GM18519 (cell line): ENCODE measurements at regions not wholly inside any gene's neighbourhood (a gene's known extent, or its start where the extent isn't known, plus 50 kb on each side); places are given as distances from the start of the nearest gene placed in this dataset.
"Not testable (repeated sequence)": the region's sequence is repeated elsewhere in the genome, so short reads cannot be mapped to it uniquely, and the experiment has no call there.

Experiments
- ATAC-seq: cut with Tn5 transposase; IDR thresholded peaks from one replicate; pipeline ENCODE4 v1.9.1; 2021; ENCODE audit warnings: mild to moderate bottlenecking, moderate library complexity; ENCODE audit not compliant: unreplicated experiment, low FRiP score

DNA sequence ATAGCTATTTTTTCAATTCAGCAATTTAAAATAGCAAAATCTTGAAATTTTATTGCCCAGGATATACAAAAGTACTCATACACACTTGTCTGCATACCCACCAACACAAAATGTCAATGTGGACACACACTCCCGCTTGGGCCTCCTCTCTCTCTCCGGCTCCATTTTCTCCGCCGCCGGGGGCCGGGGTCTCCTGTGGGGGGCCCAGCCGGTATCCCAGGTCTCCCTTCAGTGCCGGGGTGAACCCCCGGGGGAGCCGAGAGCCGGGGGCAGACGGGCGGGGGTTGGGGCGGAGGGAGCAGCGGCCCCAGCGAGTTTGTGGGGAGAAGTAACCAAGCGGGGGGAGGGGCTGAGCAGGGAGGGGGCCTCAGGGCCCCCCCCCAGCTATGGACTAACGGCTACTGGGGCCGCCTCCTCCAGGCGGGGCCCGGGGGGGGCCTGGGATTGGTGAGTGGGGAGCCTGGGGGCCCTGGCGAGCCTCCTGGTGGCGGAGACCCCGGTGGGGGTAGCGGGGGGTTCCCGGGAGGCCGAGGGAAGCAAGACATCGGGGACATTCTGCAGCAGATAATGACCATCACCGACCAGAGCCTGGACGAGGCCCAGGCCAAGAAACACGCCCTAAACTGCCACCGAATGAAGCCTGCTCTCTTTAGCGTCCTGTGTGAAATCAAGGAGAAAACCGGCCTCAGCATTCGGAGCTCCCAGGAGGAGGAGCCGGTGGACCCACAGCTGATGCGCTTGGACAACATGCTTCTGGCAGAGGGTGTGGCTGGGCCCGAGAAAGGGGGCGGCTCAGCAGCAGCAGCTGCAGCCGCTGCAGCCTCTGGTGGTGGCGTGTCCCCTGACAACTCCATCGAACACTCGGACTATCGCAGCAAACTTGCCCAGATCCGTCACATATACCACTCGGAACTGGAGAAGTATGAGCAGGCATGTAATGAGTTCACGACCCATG is 56.6 kb downstream of the CHST2 start:
- ATAC-seq: not testable (repeated sequence)

DNA sequence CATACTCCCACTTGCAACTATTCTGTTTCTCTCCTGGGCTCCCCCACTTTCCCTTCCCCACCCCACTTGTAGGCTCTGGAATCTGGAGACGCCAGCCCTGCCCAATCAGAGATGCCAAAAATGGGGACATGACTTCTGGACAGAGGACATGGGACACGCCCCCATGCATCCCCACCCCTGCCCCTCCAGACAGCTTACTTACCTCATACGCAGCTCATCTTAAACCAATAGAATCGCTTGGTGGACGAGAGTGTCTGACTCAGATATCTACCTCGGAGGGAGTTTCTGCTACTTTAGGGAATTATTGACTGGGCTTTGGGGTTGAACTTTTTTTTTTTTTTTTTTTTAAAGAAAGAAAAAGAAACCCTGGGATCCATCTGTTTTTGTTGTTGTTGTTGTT is 58.4 kb downstream of the CHST2 start:
- ATAC-seq: not testable (repeated sequence)

DNA sequence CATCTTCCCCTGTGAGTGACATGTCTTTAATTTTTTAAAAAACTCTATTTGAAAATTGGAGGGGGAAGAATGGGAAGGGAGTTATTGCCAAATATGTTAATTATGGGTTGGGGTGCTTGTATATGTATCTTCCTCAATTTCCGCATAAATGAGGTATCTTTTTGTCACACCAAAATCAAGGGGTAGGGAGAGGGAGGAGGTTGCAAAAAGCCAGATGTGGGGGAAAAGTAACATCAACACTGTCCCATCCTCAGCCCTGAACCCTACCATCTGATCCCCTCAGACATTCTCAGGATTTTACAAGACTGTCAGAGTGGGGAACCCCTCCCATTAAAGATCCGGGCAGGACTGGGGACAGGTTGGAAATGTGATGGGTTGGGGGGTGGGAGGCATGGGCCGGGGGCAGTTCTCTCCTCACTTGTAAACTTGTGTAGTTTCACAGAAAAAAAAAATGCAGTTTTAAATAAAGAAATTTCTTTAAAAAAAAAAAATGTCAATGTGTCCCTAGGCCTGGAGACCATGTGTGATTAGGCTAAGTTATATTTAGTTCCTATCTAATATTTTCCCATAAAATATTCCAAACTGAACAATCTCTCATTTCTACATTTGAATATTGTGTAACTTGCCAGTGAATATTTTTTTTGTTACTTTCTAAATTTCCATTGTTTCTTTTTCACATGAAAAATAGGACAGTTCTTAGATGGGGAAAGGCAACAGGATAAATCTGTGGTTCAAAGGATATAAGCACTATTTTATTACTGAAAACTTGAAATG is 59.4 kb downstream of the CHST2 start:
- not testable (repeated sequence) for ATAC-seq

DNA sequence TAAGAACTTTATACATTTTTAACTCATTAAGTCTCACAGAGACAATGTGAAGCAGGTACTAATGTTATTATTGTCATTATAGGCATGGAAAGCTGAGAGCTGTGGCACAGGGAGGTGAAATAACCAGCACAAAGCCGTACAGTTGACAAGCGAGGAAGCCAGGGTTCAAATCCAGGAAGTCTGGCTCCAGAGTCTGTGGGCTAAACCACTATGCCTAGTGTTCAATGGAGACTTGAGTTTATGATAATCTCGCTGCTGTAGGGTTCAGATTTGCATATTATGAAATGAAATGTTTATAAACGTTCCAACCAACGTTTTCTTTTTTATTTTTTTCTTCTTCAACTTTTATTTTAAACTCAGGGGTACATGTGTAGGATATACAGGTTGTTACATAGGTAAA is 60.0 kb downstream of the CHST2 start:
- ATAC-seq: no peak

DNA sequence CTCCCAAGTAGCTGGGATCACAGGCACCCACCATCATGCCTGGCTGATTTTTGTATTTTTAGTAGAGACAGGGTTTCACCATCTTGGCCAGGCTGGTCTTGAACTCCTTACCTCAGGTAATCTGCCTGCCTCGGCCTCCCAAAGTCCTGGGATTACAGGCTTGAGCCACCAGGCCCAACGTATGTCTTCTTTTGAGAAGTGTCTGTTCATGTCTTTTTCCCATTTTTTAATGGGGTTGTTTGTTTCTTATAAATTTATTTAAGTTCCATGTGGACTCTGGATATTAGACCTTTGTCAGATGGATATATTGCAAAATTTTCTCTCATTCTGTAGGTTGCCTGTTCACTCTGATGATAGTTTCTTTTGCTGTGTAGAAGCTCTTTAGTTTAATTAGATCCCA is 61.3 kb downstream of the CHST2 start:
- ATAC-seq: not testable (repeated sequence)

DNA sequence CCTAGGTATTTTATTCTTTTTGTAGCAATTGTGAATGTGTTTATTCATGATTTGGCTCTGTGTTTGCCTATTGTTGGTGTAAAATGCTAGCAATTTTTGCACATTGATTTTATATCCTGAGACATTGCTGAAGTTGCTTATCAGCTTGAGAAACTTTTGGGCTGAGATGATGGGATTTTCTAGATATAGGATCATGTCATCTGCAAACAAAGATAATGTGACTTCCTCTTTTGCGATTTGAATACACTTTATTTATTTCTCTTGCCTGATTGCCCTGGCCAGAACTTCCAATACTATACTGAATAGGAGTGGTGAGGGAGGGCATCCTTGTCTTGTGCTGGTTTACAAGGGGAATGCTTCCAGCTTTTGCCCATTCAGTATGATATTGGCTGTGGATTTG is 62.4 kb downstream of the CHST2 start:
- ATAC-seq: not testable (repeated sequence)

DNA sequence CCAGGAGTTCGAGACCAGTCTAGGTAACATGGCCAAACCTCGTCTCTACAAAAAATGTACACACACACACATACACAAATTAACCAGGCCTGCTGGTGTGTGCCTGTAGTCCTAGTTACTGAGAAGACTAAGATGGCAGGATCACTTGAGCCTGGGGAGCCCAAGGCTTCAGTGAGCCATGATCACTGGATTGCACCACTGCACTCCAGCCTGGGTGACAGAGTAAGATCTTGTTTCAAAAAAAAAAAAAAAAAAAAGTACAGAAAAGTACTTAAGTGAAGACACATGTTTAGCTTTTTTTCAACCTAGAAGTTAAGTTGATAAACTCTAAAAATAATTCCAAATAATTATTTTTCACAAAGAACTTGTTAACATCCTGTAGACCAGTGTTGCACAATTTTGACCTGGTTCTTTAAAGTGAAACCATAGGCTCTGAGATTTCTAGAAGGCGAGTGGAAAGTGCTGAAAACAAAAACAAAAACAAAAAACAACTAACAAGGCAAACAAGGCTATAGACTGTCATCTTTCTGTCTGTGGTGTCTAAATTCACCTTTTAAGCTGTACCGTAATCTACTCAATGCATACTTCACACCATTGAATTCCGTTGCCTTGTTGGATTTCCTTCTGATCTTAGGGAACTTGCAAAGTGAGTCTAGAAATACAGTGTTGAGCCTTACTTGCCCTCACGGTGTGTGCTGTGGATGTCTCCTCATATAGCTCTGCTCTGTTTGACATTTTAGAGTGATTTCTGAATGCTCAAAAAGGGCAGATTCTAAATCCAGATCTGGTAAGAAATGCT is 63.5 kb downstream of the CHST2 start:
- no peak for ATAC-seq

DNA sequence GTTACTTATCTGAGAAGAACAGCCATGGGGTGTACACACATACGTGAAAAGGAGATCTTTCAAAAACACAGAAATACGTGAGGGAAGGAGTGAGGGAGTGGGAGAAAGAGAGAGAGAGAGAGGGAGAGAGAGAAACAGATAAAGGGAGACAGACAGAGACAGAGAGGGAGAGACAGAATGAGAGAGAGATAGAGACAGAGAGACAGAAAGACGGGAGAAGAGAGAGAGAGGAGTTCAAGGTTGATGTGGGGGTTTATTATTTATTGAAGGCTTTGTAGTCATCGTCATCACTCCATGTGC is 64.0 kb downstream of the CHST2 start:
- no peak for ATAC-seq

DNA sequence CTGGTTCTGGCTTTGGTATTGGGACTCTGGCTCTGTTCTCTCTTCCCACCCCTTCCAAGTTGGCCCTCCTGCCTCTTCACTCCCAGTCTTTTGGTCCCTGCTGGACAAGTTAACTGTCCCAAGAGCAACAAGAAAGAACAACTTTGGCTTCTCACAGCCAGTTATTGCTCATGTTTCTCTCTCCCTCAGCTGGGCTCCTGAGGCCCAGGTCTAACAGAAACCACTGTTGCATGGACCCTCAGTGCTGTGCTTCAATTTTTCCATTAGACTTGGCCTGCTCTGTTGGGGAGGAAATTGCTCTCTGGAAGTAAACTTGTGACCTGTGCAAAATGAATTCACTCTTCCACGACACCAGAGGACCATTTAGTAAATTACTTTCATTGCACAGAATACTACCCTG is 64.5 kb downstream of the CHST2 start:
- no peak for ATAC-seq

DNA sequence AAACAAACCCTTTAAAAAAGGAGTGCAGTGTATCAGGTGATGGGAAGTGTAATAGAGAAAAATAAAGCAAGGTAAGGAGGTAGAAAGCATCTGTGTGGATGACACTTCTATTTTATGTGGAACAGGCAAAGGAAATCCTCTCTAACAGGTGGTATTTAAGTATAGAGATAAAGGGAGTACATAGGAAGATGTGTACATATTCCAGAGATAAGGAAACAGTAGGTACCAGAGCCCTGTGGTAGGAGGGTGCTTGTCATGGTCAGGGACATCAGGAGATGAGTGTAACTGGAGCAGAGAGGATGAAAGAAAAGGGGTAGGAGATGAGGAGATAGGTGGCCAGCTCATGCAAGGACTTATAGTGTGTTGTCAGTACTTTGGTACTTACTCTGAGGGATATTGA is 65.8 kb downstream of the CHST2 start:
- ATAC-seq: no peak

DNA sequence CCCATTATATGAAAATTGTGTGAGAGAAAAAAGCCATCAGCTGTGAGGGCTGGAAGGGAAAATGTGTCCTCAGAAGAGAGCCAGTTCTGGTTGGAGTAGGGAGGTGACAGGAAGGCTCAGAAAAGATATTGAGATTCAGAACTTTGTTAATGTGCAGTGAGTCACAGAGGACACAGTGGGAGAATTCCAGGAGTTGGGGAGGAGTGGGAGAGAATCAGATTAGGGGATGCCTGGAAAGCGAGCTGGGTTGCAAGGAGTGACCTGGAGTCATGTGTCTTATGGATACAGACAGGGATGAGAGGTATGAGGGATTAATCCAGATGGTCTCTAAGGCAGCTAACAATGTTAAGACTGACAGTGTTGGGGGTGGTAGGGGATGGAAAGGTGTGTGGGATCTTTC is 67.5 kb downstream of the CHST2 start:
- no peak for ATAC-seq

DNA sequence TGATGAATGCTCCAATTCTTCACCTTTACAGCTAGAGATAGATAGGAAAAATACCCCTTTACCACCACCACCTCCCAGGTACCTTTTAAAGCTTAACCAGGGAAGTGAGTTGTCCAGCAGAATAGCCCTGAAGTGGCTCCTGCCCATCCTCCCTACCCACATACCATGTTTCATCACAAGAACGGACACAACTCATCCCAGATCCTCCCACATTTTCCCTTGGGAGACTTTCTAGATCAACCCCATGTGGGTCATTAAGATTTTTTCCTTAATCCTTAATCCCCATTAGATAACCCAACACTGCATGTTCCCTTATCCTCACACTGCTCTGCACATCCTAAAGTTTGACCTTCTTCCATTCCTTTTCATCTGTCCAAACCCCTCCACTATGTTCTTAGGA is 69.3 kb downstream of the CHST2 start:
- ATAC-seq: no peak

DNA sequence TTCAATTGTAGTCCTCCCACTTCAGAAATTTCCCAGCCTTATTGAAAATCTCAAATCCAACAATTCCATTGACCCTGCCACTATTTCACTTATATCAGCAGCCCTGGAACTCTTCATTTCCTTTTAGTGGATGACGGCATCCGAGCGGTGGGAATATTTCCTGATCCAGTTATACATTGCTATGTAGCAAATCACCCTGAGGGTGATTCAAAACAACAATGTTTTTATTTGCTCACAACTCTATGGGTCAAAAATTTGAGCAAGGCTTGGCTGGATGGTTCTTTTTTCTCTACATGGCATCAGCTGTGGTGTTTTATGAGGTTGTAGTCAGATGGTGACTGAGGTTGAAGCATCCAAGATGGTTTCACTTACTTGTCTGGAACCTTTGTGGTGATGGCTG is 70.5 kb downstream of the CHST2 start:
- ATAC-seq: no peak

DNA sequence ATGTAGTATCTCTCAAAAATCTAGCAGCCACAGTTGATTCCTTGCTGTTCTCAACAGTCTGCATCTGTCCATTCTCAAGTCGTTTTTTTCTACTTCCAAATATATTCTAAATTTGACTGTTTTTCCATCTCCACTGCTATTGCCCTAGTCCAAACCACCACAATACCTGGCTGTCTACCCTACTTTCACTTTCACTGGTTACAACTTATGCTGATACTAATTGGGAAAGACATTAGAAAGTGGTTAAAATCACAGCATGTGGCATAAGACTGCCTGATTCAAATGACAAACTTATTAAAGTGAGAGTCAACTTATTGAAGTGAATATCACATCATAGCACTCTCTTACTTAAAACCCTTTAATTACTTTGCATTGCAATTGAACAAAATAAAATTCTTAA is 72.6 kb downstream of the CHST2 start:
- ATAC-seq: no peak

DNA sequence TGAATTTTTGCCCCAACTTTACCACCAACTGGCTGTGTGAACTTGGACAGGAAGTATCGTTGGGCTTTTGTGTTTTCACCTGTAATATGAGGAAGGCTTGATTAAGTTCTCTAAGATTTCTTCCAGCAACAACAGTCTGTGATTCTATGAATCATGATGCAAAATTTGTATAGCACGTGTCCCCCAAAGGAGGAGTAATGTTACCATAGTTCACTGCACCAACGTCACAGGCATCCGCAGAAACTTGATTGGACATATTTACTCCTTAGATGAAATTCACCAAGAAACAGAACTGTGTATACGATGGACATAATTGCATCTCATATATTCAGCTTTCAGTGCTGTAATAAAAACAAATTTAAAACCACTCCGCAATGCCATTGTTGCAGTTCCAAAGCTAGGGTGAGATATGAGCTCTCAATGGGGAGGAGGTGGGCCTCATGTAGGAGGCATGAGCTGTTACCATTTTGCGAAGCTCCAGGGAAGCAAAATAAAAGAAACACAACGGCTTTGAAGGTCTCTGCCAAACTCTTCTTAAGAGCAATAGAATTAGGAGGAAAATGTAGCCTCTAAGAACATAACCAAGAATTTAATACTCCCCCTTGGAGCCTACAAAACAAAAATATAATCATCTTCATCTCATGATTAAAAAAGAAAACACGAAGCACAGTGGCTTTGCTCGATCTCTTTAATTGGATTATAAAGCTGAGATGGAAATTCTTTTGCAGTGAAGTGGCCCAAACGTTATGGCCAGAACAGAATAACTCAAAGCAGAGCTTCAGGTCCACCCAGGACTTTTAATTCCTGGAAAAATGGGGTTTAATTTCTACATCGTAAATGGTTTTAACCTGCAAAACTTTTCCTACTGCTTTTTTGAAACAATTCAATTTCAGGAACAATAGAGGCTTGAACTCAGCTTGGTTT is 80.7 kb downstream of the CHST2 start:
- no peak for ATAC-seq

DNA sequence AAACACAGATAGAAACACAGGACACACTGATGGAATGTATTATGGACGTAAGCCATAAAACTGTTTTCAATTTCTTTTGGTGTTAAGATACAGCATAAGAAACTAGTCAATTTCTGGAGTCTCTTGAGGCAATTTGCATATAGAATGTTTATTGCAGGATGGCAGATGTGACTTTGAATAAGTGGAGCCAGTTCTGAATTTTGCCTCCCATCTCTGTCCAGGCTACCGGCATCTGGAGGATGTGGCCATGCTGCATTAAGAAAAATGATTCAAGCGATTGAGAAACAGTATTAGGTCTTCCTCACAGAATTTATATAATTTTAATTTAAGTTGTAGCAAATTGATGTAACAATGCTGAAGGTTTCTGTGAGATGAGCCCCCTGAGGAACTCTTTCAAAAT is 81.5 kb downstream of the CHST2 start:
- no peak for ATAC-seq

DNA sequence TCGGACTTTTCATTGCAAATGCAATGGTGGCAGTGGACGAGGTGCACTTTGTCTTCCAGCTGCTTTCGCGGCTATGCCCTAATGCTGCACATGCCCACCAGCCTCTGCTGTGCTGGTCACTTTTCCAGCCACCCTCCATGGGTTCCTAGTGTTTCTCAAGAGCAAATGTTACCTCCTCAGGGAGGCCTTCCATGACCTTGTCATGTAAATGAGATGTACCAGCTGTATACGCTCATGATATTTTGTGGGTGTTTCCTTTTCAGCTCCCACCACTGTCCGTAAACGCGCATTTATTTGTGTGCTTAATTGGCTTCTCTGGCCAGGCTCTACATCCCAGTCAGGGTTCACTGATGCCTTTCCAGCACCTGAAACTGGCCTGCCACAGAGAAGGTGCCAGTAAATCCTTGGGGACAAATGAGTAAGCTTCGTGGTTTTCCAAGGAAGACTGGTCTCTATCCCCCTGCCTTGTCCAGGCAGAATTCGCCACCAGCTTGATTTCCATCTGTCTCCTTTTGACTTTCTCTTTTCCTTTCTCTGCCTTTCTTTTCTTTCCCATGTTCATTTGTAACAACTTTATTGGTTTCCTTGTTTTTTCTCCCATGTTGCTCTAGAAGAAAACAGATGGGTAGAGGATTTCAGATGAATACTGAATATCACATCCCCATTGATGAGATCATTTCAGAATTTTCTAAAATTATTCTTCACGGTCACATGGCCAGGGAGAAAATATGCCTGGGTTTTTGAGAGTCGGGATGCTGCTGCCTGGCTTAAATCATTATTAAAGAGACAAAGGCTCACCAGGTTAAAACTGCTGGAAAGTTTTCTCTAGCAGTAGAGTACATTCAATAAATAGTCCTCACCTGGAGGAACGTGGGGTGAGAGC is 82.5 kb downstream of the CHST2 start:
- ATAC-seq: no peak

DNA sequence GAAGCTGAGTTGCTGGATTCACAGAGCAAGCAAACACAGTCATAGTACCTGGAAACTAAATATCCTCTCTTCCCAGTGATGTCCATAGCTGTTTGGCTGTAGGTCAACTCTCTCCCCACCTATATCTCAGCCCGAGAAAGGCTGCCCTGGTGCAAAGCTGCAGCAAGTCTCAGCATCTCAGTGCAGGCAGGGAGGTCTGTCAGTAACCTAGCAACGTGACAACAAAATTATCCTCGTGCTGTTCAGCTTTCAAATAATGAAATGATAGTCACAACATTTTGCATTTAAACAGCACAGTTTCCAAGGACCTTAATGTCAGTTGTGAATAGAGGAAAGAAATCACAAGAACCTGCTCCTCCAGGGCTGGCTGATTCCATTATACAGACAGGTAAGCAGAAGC is 83.6 kb downstream of the CHST2 start:
- no peak for ATAC-seq

DNA sequence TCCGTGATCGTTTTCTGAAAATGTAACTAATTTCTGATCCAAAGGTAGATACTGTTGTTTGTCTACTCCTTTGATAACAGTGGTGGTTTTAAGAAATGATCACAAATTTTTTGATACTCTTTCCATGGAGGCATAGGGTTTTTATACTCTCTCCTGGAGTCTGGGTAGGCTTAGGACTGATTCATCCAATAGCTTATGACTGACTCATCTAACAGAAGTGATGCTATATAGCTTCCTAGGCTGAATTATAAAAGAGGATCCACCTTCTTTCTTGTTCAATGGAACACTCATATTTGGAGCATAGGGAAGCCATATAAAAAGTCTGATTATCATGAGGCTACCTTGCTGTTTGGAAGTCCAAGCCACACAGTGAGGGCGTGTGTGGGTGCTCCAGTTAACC is 84.3 kb downstream of the CHST2 start:
- ATAC-seq: no peak
